Osteocyte (in vitro differentiated cells): ENCODE measurements at regions not wholly inside any gene's neighbourhood (a gene's known extent, or its start where the extent isn't known, plus 50 kb on each side); places are given as distances from the start of the nearest gene placed in this dataset.
A peak's percentile ranks its signal among the peaks of the same experiment; 100 is the strongest.
"Not testable (repeated sequence)": the region's sequence is repeated elsewhere in the genome, so short reads cannot be mapped to it uniquely, and the experiment has no call there.

ENCODE experiments used
- DNase-seq: peaks from one replicate; pipeline ENCODE4 v3.0.0; 2021; ENCODE audit warnings: mixed read lengths; ENCODE audit not compliant: unreplicated experiment; ENCODE audit errors: extremely low spot score
- H3K27ac Mint-ChIP-seq: one replicate; pipeline ENCODE4 v1.8.0; 2021; ENCODE audit warnings: mild to moderate bottlenecking, mixed read lengths; ENCODE audit not compliant: unreplicated experiment
- H3K27me3 Mint-ChIP-seq: one replicate; pipeline ENCODE4 v1.8.0; 2021; ENCODE audit warnings: mixed read lengths; ENCODE audit not compliant: unreplicated experiment
- H3K36me3 Mint-ChIP-seq: one replicate; pipeline ENCODE4 v1.8.0; 2021; ENCODE audit warnings: mixed read lengths; ENCODE audit not compliant: unreplicated experiment
- H3K4me1 Mint-ChIP-seq: one replicate; pipeline ENCODE4 v1.8.0; 2021; ENCODE audit warnings: mixed read lengths; ENCODE audit not compliant: unreplicated experiment
- H3K4me3 Mint-ChIP-seq: one replicate; pipeline ENCODE4 v1.8.0; 2021; ENCODE audit warnings: mild to moderate bottlenecking, moderate library complexity, mixed read lengths; ENCODE audit not compliant: unreplicated experiment
- H3K9me3 Mint-ChIP-seq: one replicate; pipeline ENCODE4 v1.8.0; 2021; ENCODE audit warnings: mixed read lengths; ENCODE audit not compliant: unreplicated experiment

- H3K9me3 Mint-ChIP-seq, H3K27ac Mint-ChIP-seq, H3K36me3 Mint-ChIP-seq, H3K27me3 Mint-ChIP-seq, H3K4me3 Mint-ChIP-seq, H3K4me1 Mint-ChIP-seq: not testable (repeated sequence)
- DNase-seq: peak; percentile 8
Measured at GRCh38 chr2:87425191-87425590, 322.7 kb upstream of the PLGLB2 start.

GRCh38 chr2:87425717-87426116 is 322.2 kb upstream of the PLGLB2 start:
- not testable (repeated sequence) for H3K27ac Mint-ChIP-seq, H3K9me3 Mint-ChIP-seq, H3K27me3 Mint-ChIP-seq, H3K4me1 Mint-ChIP-seq, H3K4me3 Mint-ChIP-seq, H3K36me3 Mint-ChIP-seq
- DNase-seq: peak; percentile 6

- H3K36me3 Mint-ChIP-seq, H3K9me3 Mint-ChIP-seq, H3K4me3 Mint-ChIP-seq, H3K27me3 Mint-ChIP-seq, DNase-seq, H3K4me1 Mint-ChIP-seq, H3K27ac Mint-ChIP-seq: not testable (repeated sequence)
Measured at GRCh38 chr2:87428452-87429130, 319.3 kb upstream of the PLGLB2 start.

- H3K36me3 Mint-ChIP-seq, H3K4me1 Mint-ChIP-seq: not testable (repeated sequence)
Measured at GRCh38 chr2:87429206-87429930, 318.5 kb upstream of the PLGLB2 start.

GRCh38 chr2:87429931-87430275 is 318.0 kb upstream of the PLGLB2 start:
- H3K36me3 Mint-ChIP-seq, H3K9me3 Mint-ChIP-seq, H3K27ac Mint-ChIP-seq, H3K27me3 Mint-ChIP-seq, H3K4me3 Mint-ChIP-seq, H3K4me1 Mint-ChIP-seq, DNase-seq: not testable (repeated sequence)

More at GRCh38 chr2:87429206-87429930, 318.5 kb upstream of the PLGLB2 start:
- not testable (repeated sequence) for H3K27me3 Mint-ChIP-seq, H3K4me3 Mint-ChIP-seq, H3K9me3 Mint-ChIP-seq, H3K27ac Mint-ChIP-seq, DNase-seq

GRCh38 chr2:87431051-87431450 is 316.8 kb upstream of the PLGLB2 start:
- H3K4me3 Mint-ChIP-seq, H3K36me3 Mint-ChIP-seq, DNase-seq, H3K27ac Mint-ChIP-seq, H3K27me3 Mint-ChIP-seq, H3K4me1 Mint-ChIP-seq, H3K9me3 Mint-ChIP-seq: not testable (repeated sequence)

GRCh38 chr2:87432711-87433453 is 315.0 kb upstream of the PLGLB2 start:
- not testable (repeated sequence) for H3K4me3 Mint-ChIP-seq, H3K27ac Mint-ChIP-seq

GRCh38 chr2:87436007-87436406 is 311.9 kb upstream of the PLGLB2 start:
- not testable (repeated sequence) for H3K27ac Mint-ChIP-seq, H3K4me3 Mint-ChIP-seq, DNase-seq, H3K27me3 Mint-ChIP-seq, H3K36me3 Mint-ChIP-seq, H3K9me3 Mint-ChIP-seq
- H3K4me1 Mint-ChIP-seq: peaks cover 16% of the 10 kb centered on the region

More at GRCh38 chr2:87432711-87433453, 315.0 kb upstream of the PLGLB2 start:
- not testable (repeated sequence) for H3K9me3 Mint-ChIP-seq, H3K36me3 Mint-ChIP-seq, DNase-seq, H3K27me3 Mint-ChIP-seq
- peaks cover 16% of the 10 kb centered on the region for H3K4me1 Mint-ChIP-seq

- H3K9me3 Mint-ChIP-seq, H3K27me3 Mint-ChIP-seq, DNase-seq, H3K4me3 Mint-ChIP-seq, H3K36me3 Mint-ChIP-seq: not testable (repeated sequence)
- Mint-ChIP-seq H3K4me1 (peaks cover 11% of the 10 kb centered on the region), H3K27ac (peak overlapping the region; percentile 54)
Measured at GRCh38 chr2:87437701-87438260, 310.1 kb upstream of the PLGLB2 start.

GRCh38 chr2:87438780-87439454 is 309.0 kb upstream of the PLGLB2 start:
- DNase-seq, H3K27me3 Mint-ChIP-seq, H3K36me3 Mint-ChIP-seq, H3K27ac Mint-ChIP-seq, H3K4me3 Mint-ChIP-seq, H3K9me3 Mint-ChIP-seq: not testable (repeated sequence)
- peaks cover 11% of the 10 kb centered on the region for H3K4me1 Mint-ChIP-seq

- not testable (repeated sequence) for H3K27ac Mint-ChIP-seq, H3K36me3 Mint-ChIP-seq, H3K4me3 Mint-ChIP-seq, H3K27me3 Mint-ChIP-seq, DNase-seq, H3K9me3 Mint-ChIP-seq
- peaks cover 13% of the 10 kb centered on the region for H3K4me1 Mint-ChIP-seq
Measured at GRCh38 chr2:87439617-87440204, 308.2 kb upstream of the PLGLB2 start.
